ENCODE measurements at regions not wholly inside any gene's neighbourhood (a gene's known extent, or its start where the extent isn't known, plus 50 kb on each side); places are given as distances from the start of the nearest gene placed in this dataset.

DNA sequence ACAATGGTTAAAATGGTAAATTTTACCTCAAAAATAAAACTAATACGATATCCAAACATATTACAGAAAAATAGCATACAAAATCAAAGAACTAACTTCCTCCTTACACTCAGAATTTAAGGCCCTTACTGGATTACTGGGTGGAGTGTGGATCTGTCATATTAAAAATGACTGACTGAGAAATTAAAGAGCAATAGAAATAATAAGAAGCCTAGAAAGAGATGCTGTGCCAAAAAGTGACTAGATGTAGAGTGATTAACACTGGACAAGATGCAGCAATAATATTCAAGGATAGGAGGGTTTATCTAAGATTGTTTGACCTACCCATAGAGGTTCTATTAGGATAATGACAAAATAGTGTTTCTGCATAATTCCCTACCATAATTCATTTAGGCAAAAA lies 424.3 kb downstream of the SETD4 start:
- no TSS peak for BruUV-seq (replicated peaks)
- Histone ChIP-seq H3K4me2 (ENCODE audit: insufficient read depth, low read length) (no peak overlapping the region), H3K9ac (replicated peaks; ENCODE audit: extremely low read depth, insufficient read depth, low read length) (no peak overlapping the region), H3K4me1 (ENCODE audit: control insufficient read depth, extremely low read depth, insufficient read depth, low read length) (peaks cover 7% of the 10 kb centered on the region), H3K4me3 (replicated peaks in 1 of 3; ENCODE audit: insufficient read depth in 1 of 3, low read depth in 1 of 3, low read length in 3 of 3) (no peak overlapping the region), H3K9me3 (replicated peaks; ENCODE audit: control insufficient read depth, insufficient read depth, low read length) (no peaks in the 10 kb centered on the region), H3K27me3 (ENCODE audit: control insufficient read depth in 2 of 2, insufficient read depth in 2 of 2, low read length in 2 of 2) (no peaks in the 10 kb centered on the region), H4K20me1 (replicated peaks; ENCODE audit: control insufficient read depth, extremely low read depth, insufficient read depth, low read length) (no peaks in the 10 kb centered on the region), H3K36me3 (ENCODE audit: control insufficient read depth in 2 of 2, extremely low read depth in 1 of 2, insufficient read depth in 2 of 2, low read length in 2 of 2) (no peaks in the 10 kb centered on the region), H3K9me1 (replicated peaks; ENCODE audit: control insufficient read depth, extremely low read depth, insufficient read depth, low read length) (no peaks in the 10 kb centered on the region), H3K79me2 (ENCODE audit: control insufficient read depth, insufficient read depth, low read length) (no peaks in the 10 kb centered on the region), H2AFZ (ENCODE audit: low read depth, low read length) (no peak overlapping the region), H3K27ac (ENCODE audit: insufficient read depth, low read depth, low read length) (no peak overlapping the region)
- no peak for FAIRE-seq
- no peak for TF ChIP-seq FOS (IDR thresholded peaks at IDR 0.05; ENCODE audit: borderline replicate concordance, insufficient read depth, low read length)
- no peak for TF ChIP-seq POLR2A (IDR thresholded peaks at IDR 0.05; ENCODE audit: low read depth, low read length)
- no peak for TF ChIP-seq EZH2 (IDR thresholded peaks at IDR 0.05; ENCODE audit: borderline replicate concordance, low read depth, low read length, severe bottlenecking)
- no peak for TF ChIP-seq JUN (IDR thresholded peaks at IDR 0.05; ENCODE audit: borderline replicate concordance, insufficient read depth, insufficient read length, low read depth)
- TF ChIP-seq CTCF (IDR thresholded peaks at IDR 0.05; ENCODE audit: extremely low read depth in 1 of 2, insufficient read depth in 1 of 2, low read depth in 1 of 2, low read length in 2 of 2), result no peak
- TF ChIP-seq GATA2 (IDR thresholded peaks at IDR 0.05; ENCODE audit: insufficient read depth, insufficient read length, low read depth, low read length), result no peak
- TF ChIP-seq, protein P1, sequence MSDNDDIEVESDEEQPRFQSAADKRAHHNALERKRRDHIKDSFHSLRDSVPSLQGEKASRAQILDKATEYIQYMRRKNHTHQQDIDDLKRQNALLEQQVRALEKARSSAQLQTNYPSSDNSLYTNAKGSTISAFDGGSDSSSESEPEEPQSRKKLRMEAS (IDR thresholded peaks at IDR 0.05; ENCODE audit: insufficient read depth, insufficient read length), result no peak
- TF ChIP-seq POLR2AphosphoS5 (IDR thresholded peaks at IDR 0.05; ENCODE audit: insufficient read depth, low read depth, low read length), result no peak
- no peak for TF ChIP-seq MYC (IDR thresholded peaks at IDR 0.05; ENCODE audit: low read depth, low read length)
- CTCF ChIA-PET, result no interaction called here
- dilution Hi-C loops (cut with MboI; ENCODE audit: extremely low pct_ligation_motif_present, low sequenced_read_pairs) (no loop called here), intact Hi-C loops (cut with micrococcal nuclease) (no loop called here)
- POLR2A ChIA-PET, result no interaction called here
- no peak for DNase-seq (ENCODE audit: low read depth, low spot score)

Measured in endothelial cell of umbilical vein (primary cell).